Astrocyte (in vitro differentiated cells and primary cell): ENCODE measurements at regions not wholly inside any gene's neighbourhood (a gene's known extent, or its start where the extent isn't known, plus 50 kb on each side); places are given as distances from the start of the nearest gene placed in this dataset.
A peak's percentile ranks its signal among the peaks of the same experiment; 100 is the strongest.

Experiments
- EZH2 ChIP-seq: IDR thresholded peaks from 2 replicates; pipeline ENCODE4 v1.6.1; 2012; ENCODE audit warnings: mild to moderate bottlenecking, low read length, inconsistent platforms; ENCODE audit not compliant: insufficient read depth
- TF ChIP-seq, protein P1 (sequence below): IDR thresholded peaks from 2 replicates; pipeline ENCODE4 v1.5.1; 2011; ENCODE audit warnings: low read depth, mild to moderate bottlenecking, inconsistent platforms, low read length, moderate library complexity; ENCODE audit not compliant: insufficient read depth

- TF ChIP-seq, protein P1, sequence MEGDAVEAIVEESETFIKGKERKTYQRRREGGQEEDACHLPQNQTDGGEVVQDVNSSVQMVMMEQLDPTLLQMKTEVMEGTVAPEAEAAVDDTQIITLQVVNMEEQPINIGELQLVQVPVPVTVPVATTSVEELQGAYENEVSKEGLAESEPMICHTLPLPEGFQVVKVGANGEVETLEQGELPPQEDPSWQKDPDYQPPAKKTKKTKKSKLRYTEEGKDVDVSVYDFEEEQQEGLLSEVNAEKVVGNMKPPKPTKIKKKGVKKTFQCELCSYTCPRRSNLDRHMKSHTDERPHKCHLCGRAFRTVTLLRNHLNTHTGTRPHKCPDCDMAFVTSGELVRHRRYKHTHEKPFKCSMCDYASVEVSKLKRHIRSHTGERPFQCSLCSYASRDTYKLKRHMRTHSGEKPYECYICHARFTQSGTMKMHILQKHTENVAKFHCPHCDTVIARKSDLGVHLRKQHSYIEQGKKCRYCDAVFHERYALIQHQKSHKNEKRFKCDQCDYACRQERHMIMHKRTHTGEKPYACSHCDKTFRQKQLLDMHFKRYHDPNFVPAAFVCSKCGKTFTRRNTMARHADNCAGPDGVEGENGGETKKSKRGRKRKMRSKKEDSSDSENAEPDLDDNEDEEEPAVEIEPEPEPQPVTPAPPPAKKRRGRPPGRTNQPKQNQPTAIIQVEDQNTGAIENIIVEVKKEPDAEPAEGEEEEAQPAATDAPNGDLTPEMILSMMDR, result peak; percentile 30
- TF ChIP-seq EZH2, result no peak
These were observed 555.9 kb upstream of the TMEM132C start for GRCh38 chr12:127711108-127711507.
